HG03045 (cell line): ENCODE measurements at regions not wholly inside any gene's neighbourhood (a gene's known extent, or its start where the extent isn't known, plus 50 kb on each side); places are given as distances from the start of the nearest gene placed in this dataset.

ENCODE experiments used
- ATAC-seq: cut with Tn5 transposase; IDR thresholded peaks from one replicate; pipeline ENCODE4 v1.9.1; 2021; ENCODE audit warnings: mild to moderate bottlenecking, moderate library complexity; ENCODE audit not compliant: unreplicated experiment

- ATAC-seq = no peak
Observed at GRCh38 chr9:108681851-108682590, 173.8 kb downstream of the ACTL7B start.

DNA sequence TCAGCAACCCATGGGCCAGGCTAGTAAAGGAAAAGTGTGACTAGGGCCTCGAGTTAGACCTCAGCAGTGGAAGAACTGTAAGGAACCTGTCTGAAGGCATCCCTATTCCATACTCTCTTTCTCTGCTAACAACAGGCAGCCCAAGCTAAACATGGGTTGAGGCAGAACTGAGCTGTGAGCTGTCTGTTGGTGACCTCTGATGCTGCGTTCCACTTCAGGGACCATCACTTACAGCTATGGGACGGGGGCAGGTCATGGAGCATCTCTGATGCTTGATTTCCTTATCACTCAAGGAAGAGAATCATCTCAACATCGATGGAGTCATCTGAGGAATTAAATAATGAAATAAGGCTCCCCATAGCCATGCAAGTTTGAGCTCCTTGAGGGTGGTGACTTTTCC, 174.8 kb downstream of the ACTL7B start:
- no peak for ATAC-seq

DNA sequence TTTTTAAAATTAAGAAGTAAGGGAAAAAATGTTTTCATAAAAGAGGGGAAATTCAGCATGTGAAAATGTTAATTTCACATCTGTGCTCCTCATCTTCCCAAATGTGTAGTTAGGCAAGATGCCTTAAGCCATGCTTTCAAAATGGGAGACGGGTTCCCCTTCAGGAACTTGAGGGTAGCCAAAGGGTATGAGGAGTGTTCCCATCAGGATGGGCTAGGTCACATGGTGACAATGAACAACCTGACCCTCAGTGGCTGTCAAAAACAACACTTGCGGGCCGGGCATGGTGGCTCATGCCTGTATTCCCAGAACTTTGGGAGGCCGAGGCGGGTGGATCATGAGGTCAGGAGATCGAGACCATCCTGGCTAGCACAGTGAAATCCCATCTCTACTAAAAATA, 178.0 kb downstream of the ACTL7B start:
- no peak for ATAC-seq

DNA sequence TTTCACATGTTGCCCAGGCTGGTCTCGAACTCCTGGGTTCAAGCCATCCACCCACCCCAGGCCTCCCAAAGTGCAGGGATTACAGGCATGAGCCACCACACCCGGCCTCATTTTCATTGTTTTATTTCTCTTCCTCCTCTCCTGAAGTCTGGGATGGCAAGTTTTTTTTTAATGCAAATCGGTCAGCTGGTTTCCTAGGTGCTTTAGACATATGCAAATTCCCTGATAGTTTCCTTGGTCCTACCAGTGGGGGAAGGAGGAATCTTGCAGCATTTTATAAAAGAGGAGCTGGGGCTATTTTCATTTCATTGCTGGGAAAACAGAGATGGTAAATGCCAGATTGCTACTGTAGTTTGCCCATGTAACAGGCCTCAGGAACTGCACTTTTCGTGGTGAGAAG, 179.4 kb downstream of the ACTL7B start:
- no peak for ATAC-seq

GRCh38 chr9:108675708-108676107, 180.1 kb downstream of the ACTL7B start:
- no peak for ATAC-seq

GRCh38 chr9:108674766-108675530, 180.8 kb downstream of the ACTL7B start:
- ATAC-seq = no peak

DNA sequence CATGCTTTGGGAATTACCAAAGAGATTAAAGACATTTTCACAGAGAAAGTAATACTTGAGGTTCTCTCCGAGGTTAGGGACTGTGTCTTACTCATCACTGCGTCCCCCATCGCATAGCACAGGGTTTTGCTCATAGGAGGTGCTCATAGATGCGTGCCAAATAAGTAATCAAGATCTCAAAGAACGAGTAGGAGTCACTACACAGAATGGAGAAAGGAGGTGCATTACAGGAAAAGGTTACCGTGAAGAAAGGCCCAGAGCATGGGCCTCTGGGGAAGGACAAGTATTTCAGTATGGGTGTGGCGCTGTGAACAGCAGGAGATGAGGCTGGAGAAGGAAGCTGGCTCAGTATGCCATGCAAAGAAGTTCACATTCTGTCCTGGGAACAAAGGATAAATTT, 182.4 kb downstream of the ACTL7B start:
- no peak for ATAC-seq

GRCh38 chr9:108672475-108673190, 183.2 kb downstream of the ACTL7B start:
- ATAC-seq = no peak

DNA sequence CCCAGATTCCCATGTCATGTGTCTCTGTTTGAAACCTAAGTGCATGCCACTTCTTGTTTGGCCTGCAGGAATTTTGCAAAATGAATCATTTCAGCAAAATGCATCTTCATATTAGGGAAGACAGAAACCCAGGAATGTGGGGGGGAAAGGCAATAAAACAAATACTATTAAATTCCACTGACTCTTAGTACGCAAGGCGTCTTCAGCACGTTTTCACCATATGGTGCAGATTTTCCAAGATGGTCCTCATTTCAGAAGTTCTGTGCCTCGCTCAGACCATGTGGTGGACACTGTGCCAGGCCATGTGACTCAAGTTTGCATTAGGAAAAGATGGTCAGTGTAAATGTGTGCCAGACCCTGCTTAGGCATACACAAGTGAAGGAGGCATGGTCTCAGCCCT, 184.0 kb downstream of the ACTL7B start:
- ATAC-seq = no peak

GRCh38 chr9:108671176-108671575, 184.6 kb downstream of the ACTL7B start:
- ATAC-seq = no peak

DNA sequence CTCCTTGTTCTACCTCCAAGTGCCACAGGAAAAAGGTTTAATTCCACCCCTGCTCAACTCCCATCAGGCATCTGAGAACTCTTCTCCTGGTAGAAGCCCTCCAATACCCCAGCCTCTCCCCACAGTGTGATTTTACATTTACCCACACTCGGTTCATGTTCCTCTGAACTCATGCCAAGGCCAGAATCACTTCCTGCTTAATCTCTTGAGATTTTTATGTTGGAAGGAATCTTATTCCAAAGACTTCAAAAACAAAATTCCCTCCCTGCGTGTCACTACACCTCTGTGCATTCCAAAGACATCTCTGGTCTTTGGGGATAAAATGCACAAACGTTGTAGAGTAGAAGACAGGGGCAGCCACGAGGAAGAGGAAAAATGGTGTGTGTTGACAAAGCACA, 186.8 kb downstream of the ACTL7B start:
- ATAC-seq = no peak

DNA sequence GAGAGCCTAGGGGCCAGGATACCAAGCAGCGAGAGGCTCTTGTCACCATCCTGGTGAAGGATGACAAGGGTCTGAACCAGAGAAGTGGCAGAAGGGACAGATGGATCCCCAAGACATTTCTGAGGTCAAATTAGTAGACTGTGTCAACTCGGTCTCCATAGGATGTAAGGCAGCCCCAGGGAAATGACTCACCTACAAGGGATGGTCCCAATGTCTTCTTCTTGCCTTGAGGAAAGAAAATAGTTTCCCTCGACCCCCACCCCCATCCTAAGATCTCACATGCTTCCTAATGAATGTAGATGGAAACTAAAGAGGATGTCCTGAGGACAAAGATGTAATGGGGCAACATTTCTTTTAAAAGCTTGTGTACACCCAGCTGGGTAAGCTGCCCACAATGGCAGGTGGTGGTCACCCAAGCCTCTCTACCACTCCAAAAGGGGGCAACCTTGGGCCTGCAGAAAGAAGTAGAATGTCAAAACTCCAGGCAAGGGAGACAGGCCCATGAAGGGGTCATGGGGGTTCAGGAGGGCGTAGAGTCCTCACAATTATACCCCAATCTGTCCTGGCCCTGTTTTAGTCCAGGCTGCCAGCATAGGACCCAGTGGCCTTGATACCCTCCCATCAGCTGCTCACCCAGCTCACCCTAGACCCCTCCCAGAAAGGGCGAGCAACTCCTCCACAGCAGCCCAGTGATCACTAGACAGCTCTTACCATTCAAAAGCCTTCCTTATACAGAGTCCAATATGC, 187.4 kb downstream of the ACTL7B start:
- no peak for ATAC-seq

DNA sequence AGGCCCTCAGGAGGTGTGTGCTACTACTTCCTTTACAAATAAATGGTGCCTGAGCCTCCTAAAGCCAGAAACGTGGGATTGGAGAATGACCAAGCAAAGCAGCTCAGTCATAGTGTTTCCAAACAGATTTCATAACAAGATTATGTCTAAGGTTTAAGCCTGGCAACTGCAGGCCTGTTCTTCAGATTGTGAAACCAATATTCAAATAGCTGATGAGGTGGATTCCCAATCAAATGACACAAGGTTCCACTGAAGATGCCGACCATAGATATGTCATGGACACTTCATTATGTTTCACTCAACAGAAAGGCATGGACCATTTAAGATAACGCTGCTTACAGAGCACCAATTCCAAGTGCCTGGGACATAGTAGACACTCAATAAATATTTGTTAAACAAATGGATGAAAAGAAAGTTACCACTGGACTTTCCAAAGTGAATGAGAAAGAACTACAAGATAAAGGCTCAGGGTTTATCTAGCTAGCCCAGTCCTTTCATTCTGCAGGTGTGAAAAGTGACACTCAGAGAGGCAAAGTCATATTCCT, 189.5 kb downstream of the ACTL7B start:
- no peak for ATAC-seq

DNA sequence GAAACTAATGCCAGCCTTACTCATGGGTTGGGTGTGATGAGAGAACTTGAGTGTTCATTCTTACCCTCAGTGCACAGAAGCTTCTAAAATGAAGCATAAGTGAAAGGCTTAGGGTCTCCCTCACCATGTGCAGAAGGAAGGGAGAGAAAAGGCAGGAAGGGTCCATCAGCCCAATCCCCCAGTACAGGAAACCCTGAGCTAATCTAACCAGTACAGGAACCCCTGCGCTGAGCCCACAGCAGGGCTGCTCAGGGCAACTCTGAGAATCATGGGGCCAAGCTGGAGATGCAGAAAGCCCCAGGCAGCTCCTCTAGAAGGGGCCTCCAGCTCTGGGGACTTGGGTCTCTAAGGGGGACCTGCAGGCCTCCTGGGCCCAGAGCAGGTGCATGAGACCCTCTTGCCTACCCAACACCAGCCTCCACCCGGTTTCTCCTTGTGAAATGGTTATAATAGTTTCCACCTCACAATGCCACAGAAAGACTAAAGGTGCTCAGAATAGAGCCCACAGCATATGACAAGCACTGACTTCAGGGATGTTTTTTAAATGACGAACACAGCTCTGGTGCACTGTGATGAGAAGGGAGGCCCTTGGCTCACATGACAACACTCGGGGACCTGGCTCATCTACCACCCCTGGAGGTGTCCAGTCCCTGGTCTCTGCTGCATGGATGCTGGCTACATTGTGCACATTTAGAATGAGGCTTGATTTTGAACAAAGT, 190.1 kb downstream of the ACTL7B start:
- no peak for ATAC-seq

GRCh38 chr9:108664309-108665255, 191.2 kb downstream of the ACTL7B start:
- no peak for ATAC-seq

- ATAC-seq = no peak
Observed at GRCh38 chr9:108663422-108663821, 192.4 kb downstream of the ACTL7B start.

- no peak for ATAC-seq
Observed at GRCh38 chr9:108662956-108663355, 192.8 kb downstream of the ACTL7B start.

DNA sequence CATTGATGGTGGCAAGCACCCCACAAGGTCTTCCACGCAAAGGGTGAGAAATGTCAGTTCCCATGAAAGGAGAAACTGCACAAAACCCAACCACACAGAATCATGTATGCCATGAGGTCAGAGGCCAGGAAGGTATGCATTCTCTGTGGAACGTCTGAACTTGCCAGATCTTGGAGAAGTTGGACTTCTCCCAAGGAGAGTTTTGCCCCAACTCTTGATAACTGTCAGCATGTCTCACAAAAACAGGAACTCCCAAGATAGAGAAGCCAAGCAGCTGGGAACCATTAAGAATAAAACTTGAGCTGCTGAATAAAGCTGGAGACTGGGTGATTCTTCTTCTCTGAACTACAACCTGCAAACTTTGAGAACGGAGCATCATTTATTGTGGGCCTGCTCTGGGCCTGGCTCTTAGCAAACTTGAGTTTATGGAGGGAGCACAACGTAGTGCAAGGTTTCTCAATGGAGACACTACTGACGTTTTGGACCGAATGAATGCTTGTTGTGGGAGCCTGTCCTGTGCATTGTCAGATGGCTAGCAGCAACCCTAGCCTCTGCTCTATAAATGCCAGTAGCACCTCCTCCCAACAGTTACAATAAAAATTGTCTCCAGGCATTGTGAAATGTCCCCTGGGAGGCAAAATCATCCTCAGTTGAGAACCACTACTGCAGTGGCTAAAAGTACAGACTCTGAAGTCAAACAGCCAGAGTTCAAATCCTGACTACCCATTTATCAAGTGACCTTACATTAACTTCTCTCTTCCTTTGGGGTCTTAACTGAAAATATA, 193.5 kb downstream of the ACTL7B start:
- ATAC-seq = no peak
